ENCODE measurements at regions not wholly inside any gene's neighbourhood (a gene's known extent, or its start where the extent isn't known, plus 50 kb on each side); places are given as distances from the start of the nearest gene placed in this dataset.

GRCh38 chr4:163003979-163004378 lies 162.7 kb downstream of the NAF1 start:
- TF ChIP-seq CTCF (IDR thresholded peaks at IDR 0.05) = no peak
- TF ChIP-seq POLR2AphosphoS5 (IDR thresholded peaks at IDR 0.05; ENCODE audit: insufficient read depth in 1 of 2, low read depth in 1 of 2) = no peak
- TF ChIP-seq POLR2A (IDR thresholded peaks at IDR 0.05) = no peak

Measured in vagina (tissue), 2 donors.